Uterus (tissue), 2 donors: ENCODE measurements at regions not wholly inside any gene's neighbourhood (a gene's known extent, or its start where the extent isn't known, plus 50 kb on each side); places are given as distances from the start of the nearest gene placed in this dataset.

Source experiments
- CTCF ChIP-seq, 4 experiments: fragments of 200-600 bp in 2 of 4; fragments of 450-650 bp in 2 of 4; sonication (generic) in 2 of 4; IDR thresholded peaks; one replicate each; pipeline ENCODE4 v1.5.1; 2016 to 2019; ENCODE audit warnings: antibody characterized with exemption in 4 of 4, mild to moderate bottlenecking in 2 of 4, moderate library complexity in 1 of 4
- POLR2A ChIP-seq, 2 donors: fragments of 450-650 bp; IDR thresholded peaks; one replicate each; pipeline ENCODE4 v1.6.1; 2016; ENCODE audit warnings: antibody characterized with exemption in 2 of 2, mild to moderate bottlenecking in 1 of 2, moderate library complexity in 1 of 2

DNA sequence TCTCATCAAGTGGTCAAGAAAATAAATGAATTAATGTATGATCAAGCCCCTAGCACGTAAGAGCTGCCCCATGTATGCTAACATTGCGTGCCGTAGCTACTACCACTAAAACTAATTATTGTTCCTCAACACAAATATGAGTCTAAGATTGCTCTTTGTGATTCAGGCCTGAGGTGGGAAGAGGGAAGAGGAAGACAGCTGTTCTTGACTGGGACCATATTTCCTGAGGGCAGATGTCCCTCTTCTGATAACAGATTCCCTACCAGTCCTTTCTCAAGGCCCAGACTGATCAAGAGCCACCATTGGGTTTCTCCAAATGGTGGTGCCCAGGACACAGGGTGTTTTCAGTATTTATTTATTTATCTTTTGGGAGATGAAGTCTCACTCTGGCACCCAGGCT lies 87.2 kb upstream of the CADM1 start:
- TF ChIP-seq CTCF (IDR thresholded peaks at IDR 0.05) (no peak), POLR2A (IDR thresholded peaks at IDR 0.05) (no peak)
